Transverse colon (tissue), 4 donors: ENCODE measurements at regions not wholly inside any gene's neighbourhood (a gene's known extent, or its start where the extent isn't known, plus 50 kb on each side); places are given as distances from the start of the nearest gene placed in this dataset.

ENCODE experiments used
- DNase-seq: peaks from one replicate; pipeline ENCODE4 v3.0.0-alpha.2; 2019
- H3K27ac ChIP-seq, 4 donors: fragments of 200-600 bp; sonication (generic); 2 replicates each; pipeline ENCODE4 v1.5.1; 2016 to 2018; ENCODE audit warnings: inconsistent platforms in 4 of 4
- H3K27me3 ChIP-seq: fragments of 200-600 bp; sonication (generic); 2 replicates; pipeline ENCODE4 v1.5.1; 2017; ENCODE audit warnings: inconsistent platforms
- H3K36me3 ChIP-seq, 4 donors: fragments of 200-600 bp; sonication (generic); 2 replicates each; pipeline ENCODE4 v1.5.1; 2017 to 2019; ENCODE audit warnings: inconsistent platforms in 4 of 4
- H3K4me1 ChIP-seq, 4 donors: fragments of 200-600 bp; sonication (generic); 2 replicates each; pipeline ENCODE4 v1.5.1; 2017 to 2020; ENCODE audit warnings: inconsistent platforms in 4 of 4
- H3K4me3 ChIP-seq, 4 donors: fragments of 200-600 bp; sonication (generic); 1 replicate in 1 of 4; 2 replicates in 3 of 4; pipeline versions ENCODE4 v1.5.1 to v1.6.1; 2017 to 2019; ENCODE audit warnings: inconsistent platforms in 4 of 4
- H3K9me3 ChIP-seq, 2 donors: fragments of 200-600 bp; sonication (generic); 2 replicates each; pipeline ENCODE4 v1.5.1; 2017 to 2019; ENCODE audit warnings: inconsistent platforms in 2 of 2
- CTCF ChIP-seq, 5 experiments: fragments of 200-600 bp in 3 of 5; fragments of 450-650 bp in 2 of 5; sonication (generic) in 3 of 5; IDR thresholded peaks; 1 replicate in 2 of 5; 2 replicates in 3 of 5; pipeline ENCODE4 v1.5.1; 2016 to 2017; ENCODE audit warnings: antibody characterized with exemption in 5 of 5, inconsistent platforms in 3 of 5, mild to moderate bottlenecking in 2 of 5, moderate library complexity in 1 of 5
- EP300 ChIP-seq: sonication (generic); formaldehyde crosslinking; IDR thresholded peaks from one replicate; pipeline ENCODE4 v1.6.1; 2017; ENCODE audit warnings: antibody characterized with exemption, low read depth
- POLR2A ChIP-seq: fragments of 450-650 bp; IDR thresholded peaks from one replicate; pipeline ENCODE4 v1.6.1; 2016; ENCODE audit warnings: antibody characterized with exemption, mild to moderate bottlenecking, moderate library complexity
- POLR2AphosphoS5 ChIP-seq, 3 donors: sonication (generic); formaldehyde crosslinking; IDR thresholded peaks; one replicate each; pipeline ENCODE4 v1.6.1; 2016; ENCODE audit warnings: antibody characterized with exemption in 3 of 3
- WGBS, 2 donors: methylation state at CpG; one replicate each; pipeline ENCODE4 v1.1.5; 2018; ENCODE audit warnings: low coverage in 1 of 2; 5-methylcytosine and 5-hydroxymethylcytosine counted together
- in situ Hi-C, 4 donors: fragments of 200-750 bp; cut with MboI; loops; one replicate each; pipeline versions ENCODE4 v1.15.0 to v1.15.1; 2017; ENCODE audit warnings: low sequenced_read_pairs in 3 of 4, low pct_ligation_motif_present in 1 of 4, low pct_unique_long_range_greater_than_20kb in 1 of 4
- intact Hi-C: fragments of 100-400 bp; cut with DNase I; formaldehyde crosslinking; loops from one replicate; pipeline ENCODE4 v1.15.1; 2023; ENCODE audit warnings: low total_unique reads

- in situ Hi-C loops (no loop called here), intact Hi-C loops (no loop called here)
- no peaks in the 10 kb centered on the region for H3K27me3 ChIP-seq
- DNase-seq = no peak
- no peak overlapping the region for H3K4me3 ChIP-seq
- no peaks in the 10 kb centered on the region for H3K4me1 ChIP-seq
- H3K9me3 ChIP-seq = no peaks in the 10 kb centered on the region
- 85 to 91% methylated on average over 2 to 3 of the region's 3 CpGs for WGBS, 2 donors
- TF ChIP-seq CTCF (IDR thresholded peaks at IDR 0.05) = no peak
- TF ChIP-seq EP300 = no peak
- TF ChIP-seq POLR2A = no peak
- no peak for TF ChIP-seq POLR2AphosphoS5 (IDR thresholded peaks at IDR 0.05)
- no peaks in the 10 kb centered on the region for H3K36me3 ChIP-seq
- H3K27ac ChIP-seq = no peak overlapping the region
Observed at GRCh38 chr21:16047904-16048303, 318.1 kb downstream of the USP25 start.

- DNase-seq = no peak
- 74 to 80% methylated on average over 1 of the region's 1 CpG for WGBS, 2 donors
- no peak overlapping the region for H3K4me3 ChIP-seq
- H3K36me3 ChIP-seq = no peaks in the 10 kb centered on the region
- no peak overlapping the region for H3K27ac ChIP-seq
- intact Hi-C loops = no loop called here
- H3K4me1 ChIP-seq = no peaks in the 10 kb centered on the region
- TF ChIP-seq POLR2AphosphoS5 (IDR thresholded peaks at IDR 0.05) (no peak), POLR2A (no peak), CTCF (IDR thresholded peaks at IDR 0.05) (no peak), EP300 (no peak)
- in situ Hi-C loops = no loop called here
- no peaks in the 10 kb centered on the region for H3K9me3 ChIP-seq
- no peaks in the 10 kb centered on the region for H3K27me3 ChIP-seq
Observed at GRCh38 chr21:16055014-16055413, 325.2 kb downstream of the USP25 start.

GRCh38 chr21:16058896-16059295 is 329.1 kb downstream of the USP25 start:
- H3K27ac ChIP-seq = no peak overlapping the region

GRCh38 chr21:16059981-16060380 is 330.2 kb downstream of the USP25 start:
- DNase-seq = no peak
- no peaks in the 10 kb centered on the region for H3K36me3 ChIP-seq
- 83% methylated on average over 4 of the region's 4 CpGs; no CpG with 5 or more reads in 1 of the 2 donors for WGBS, 2 donors
- in situ Hi-C loops (no loop called here), intact Hi-C loops (no loop called here)
- H3K4me1 ChIP-seq = no peaks in the 10 kb centered on the region
- no peaks in the 10 kb centered on the region for H3K9me3 ChIP-seq
- no peaks in the 10 kb centered on the region for H3K27me3 ChIP-seq
- TF ChIP-seq POLR2A (no peak), EP300 (no peak)
- H3K4me3 ChIP-seq = no peak overlapping the region
- H3K27ac ChIP-seq = no peak overlapping the region

More at GRCh38 chr21:16058896-16059295, 329.1 kb downstream of the USP25 start:
- no peaks in the 10 kb centered on the region for H3K36me3 ChIP-seq
- intact Hi-C loops (no loop called here), in situ Hi-C loops (no loop called here)
- no peak for TF ChIP-seq EP300
- no peak for TF ChIP-seq POLR2AphosphoS5 (IDR thresholded peaks at IDR 0.05)
- TF ChIP-seq CTCF (IDR thresholded peaks at IDR 0.05) = no peak
- TF ChIP-seq POLR2A = no peak
- no peaks in the 10 kb centered on the region for H3K27me3 ChIP-seq
- DNase-seq = no peak
- no peak overlapping the region for H3K4me3 ChIP-seq
- no peaks in the 10 kb centered on the region for H3K9me3 ChIP-seq
- H3K4me1 ChIP-seq = no peaks in the 10 kb centered on the region

GRCh38 chr21:16061194-16061593 is 331.4 kb downstream of the USP25 start:
- intact Hi-C loops (no loop called here), in situ Hi-C loops (no loop called here)
- no peaks in the 10 kb centered on the region for H3K4me1 ChIP-seq
- H3K4me3 ChIP-seq = no peak overlapping the region
- no peaks in the 10 kb centered on the region for H3K36me3 ChIP-seq
- WGBS, 2 donors = 78 to 92% methylated on average over 1 to 9 of the region's 9 CpGs
- H3K27ac ChIP-seq = no peak overlapping the region
- no peak for DNase-seq
- no peak for TF ChIP-seq EP300
- no peak for TF ChIP-seq POLR2A
- no peak for TF ChIP-seq CTCF (IDR thresholded peaks at IDR 0.05)
- no peaks in the 10 kb centered on the region for H3K27me3 ChIP-seq
- H3K9me3 ChIP-seq = no peaks in the 10 kb centered on the region
